Inferior parietal cortex (tissue), 1 donor: ENCODE measurements at regions not wholly inside any gene's neighbourhood (a gene's known extent, or its start where the extent isn't known, plus 50 kb on each side); places are given as distances from the start of the nearest gene placed in this dataset.
"Not testable (repeated sequence)": the region's sequence is repeated elsewhere in the genome, so short reads cannot be mapped to it uniquely, and the experiment has no call there.

Experiments used
- DNase-seq: peaks from one replicate; pipeline ENCODE4 v3.0.0-alpha.2; 2016; ENCODE audit errors: extremely low spot score

- DNase-seq: no peak
These were observed 70.8 kb downstream of the YTHDF1 start for GRCh38 chr20:63145156-63145555.

DNA sequence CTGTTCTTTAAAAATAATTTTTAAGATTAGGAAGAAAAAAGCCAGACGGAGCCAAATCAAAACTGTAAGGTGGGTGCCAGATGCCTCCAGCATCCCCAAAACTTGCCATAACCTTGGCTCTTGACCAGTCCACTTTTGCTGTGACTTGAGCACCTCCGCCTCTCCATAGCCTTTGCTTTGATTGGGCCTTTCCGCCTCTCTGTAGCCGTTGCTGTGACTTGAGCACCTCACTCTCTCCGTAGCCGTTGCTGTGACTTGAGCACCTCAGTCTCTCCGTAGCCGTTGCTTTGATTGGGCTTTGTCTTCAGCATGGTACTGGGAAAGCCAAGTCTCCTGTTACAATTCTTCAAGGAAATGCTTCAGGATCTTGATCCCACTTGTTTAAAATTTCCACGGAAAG is 73.0 kb downstream of the YTHDF1 start:
- DNase-seq: no peak

DNA sequence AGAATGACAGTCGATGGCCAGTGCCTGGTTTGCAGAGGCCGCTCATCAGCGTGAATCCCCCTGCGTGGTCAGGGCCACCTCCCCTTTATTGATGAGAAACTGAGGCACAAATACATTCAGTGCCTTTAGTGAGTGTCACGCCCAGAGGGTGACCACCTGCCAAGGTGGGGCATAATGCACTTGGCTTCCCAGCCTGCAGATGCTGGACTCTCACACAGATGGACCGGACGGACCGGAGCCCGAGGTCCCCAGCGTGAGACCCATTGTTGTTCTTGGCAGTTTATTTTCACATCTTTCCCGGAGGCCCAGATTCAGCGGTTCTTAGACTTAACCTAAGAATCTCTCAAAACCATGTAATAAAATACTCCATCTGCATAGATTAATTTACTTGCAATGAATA is 74.4 kb downstream of the YTHDF1 start:
- DNase-seq: no peak

GRCh38 chr20:63140514-63141433 is 75.2 kb downstream of the YTHDF1 start:
- no peak for DNase-seq

GRCh38 chr20:63139837-63140236 is 76.1 kb downstream of the YTHDF1 start:
- no peak for DNase-seq

GRCh38 chr20:63139356-63139755 is 76.6 kb downstream of the YTHDF1 start:
- DNase-seq: no peak

- no peak for DNase-seq
These were observed 77.0 kb downstream of the YTHDF1 start for GRCh38 chr20:63138855-63139341.

- no peak for DNase-seq
These were observed 78.0 kb downstream of the YTHDF1 start for GRCh38 chr20:63137851-63138415.

GRCh38 chr20:63136296-63136695 is 79.6 kb downstream of the YTHDF1 start:
- DNase-seq: no peak

GRCh38 chr20:63135411-63135810 is 80.5 kb downstream of the YTHDF1 start:
- DNase-seq: no peak

- not testable (repeated sequence) for DNase-seq
These were observed 81.1 kb downstream of the YTHDF1 start for GRCh38 chr20:63134711-63135361.

DNA sequence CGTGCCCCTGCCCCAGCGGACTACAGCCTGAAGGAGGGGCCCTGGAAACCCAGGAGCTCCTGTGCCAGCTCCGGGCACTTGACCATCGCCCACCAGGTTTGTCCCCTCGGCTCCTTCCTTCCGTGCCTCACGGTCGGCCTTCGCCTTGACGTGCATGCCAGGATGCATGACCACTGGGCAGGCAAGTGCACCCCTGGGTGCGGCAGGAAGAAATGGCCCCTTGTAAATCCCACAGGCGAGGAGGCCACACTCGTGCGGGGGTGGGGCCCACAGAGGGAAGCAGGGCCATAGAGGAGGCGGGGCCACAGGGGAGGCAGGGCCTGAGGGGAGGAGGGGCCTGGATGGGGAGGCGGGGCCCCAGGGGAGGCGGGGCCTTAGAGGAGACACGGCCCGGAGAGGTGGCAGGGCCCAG is 81.7 kb downstream of the YTHDF1 start:
- no peak for DNase-seq

DNA sequence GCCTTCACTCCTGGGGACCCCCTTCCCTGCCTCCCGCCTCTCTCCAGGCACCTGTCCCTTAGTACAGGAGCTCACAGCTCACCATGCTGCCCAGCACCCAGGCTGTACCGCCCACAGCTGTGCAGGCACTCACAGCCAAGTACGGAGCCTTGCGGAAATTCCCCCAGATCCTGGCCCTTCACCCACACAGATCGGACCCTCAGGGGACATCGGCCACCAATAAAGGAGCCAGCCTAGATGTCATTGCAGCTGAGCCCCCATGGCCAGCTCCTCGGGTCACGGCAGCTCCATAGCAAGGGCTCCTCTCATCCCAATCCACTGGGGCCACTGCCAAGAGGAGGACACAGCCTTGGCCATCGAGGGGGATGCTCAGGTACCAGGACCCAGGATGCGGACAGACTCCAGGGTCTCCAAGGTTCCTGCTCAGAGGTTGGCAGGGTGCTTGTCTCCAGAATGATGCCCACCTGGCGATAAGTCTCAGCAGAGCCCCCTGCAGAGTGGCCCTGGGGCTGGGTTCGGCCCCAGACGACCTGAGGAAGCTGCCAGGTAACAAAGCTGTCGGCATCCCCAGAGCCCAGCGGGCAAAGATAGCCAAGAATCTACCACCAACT is 82.3 kb downstream of the YTHDF1 start:
- no peak for DNase-seq

DNA sequence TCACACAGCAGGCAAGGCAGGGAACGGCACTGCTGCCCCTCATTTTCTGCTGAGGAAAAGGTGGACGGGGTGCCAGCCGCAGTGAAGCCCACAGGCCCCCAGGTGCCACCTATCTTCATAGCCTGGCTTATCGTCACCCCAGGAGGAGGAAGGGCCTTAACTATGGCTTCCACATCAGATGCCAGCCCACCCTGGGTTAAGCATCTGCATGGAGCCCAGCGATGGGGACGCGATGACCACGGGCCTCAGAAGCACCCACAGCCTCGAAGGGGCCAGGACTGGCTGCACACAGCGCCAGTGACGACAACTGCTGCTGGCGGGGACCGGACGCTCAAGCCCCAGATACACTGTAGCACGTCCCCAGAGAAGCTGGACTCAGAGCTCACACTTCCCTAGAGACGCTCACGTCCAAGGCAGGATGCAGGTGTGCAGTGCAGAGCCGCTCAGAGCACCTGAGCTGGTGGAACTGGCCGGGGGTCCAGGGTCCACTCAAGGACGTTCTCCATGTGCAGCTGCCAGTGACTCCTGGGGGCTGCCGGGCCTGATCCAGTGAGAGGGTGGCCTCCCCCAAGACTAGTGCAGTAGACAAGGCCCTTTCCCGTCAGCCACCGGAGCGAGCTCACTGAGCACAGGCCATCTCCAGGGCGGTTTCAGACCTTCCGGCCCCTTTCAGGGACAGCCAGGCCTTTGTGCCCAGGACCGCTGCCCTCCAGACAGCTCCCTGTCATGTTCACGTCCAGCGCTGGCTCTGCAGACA is 83.0 kb downstream of the YTHDF1 start:
- no peak for DNase-seq

DNA sequence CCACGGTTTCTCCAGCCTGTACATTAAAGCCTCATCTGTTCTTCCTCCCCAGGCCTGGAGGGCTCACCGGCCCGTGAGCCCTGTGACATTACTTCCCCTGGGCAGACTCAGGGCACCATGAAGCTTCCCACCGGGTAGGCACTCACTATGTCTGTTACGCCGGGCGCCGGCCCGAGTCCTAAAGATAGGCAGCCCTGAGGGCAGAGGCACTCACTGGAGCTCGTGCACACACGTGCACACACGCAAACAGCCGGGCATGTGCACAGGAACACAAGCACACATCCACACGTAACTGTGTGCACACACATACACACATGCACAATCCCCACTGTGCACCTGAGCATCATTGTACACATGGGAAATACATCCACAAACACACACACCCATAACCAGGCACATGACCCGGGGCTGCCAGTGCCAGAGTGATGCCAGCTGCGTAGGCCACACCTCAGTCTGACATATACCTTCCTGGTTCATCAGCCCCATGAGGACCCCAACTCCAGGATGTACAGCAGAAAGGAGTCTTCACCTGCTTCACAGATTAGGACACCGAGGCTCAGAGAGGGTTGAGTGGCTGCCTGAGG is 83.7 kb downstream of the YTHDF1 start:
- DNase-seq: no peak

- DNase-seq: no peak
These were observed 85.0 kb downstream of the YTHDF1 start for GRCh38 chr20:63130658-63131577.

DNA sequence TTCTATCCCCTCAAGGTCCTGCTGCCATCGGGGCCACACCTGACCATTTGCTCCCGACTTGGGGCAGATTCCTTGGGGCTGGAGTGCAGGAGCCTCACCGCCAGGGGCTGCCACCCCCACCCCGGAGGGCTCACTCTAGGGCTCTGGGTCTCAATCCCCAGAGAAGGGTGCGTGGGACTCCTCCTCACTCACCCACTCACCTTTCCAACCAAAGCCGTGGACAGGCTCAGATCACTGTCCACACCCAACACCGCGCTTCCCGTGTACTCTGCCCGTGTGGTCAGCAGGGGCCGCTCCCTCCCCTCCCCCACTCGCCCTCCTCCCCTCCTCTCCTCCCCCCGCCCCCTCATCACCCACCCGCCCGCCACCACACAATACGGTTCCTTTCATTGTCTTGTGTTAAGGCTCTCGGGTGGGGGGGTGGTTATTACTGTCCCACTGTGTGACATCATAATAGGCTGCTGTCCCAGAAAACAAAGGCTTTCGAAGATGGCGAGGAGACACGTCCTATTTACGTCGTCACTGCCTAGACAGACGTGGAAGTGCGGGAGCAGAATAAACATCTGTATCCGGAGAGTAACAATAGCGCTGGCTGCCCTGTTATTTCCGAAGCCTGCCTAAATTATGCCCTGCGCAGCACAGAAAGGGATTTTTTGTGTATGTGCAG is 85.8 kb downstream of the YTHDF1 start:
- no peak for DNase-seq

GRCh38 chr20:63129376-63129965 is 86.5 kb downstream of the YTHDF1 start:
- no peak for DNase-seq

GRCh38 chr20:63128956-63129355 is 87.0 kb downstream of the YTHDF1 start:
- no peak for DNase-seq
